ENCODE measurements at regions not wholly inside any gene's neighbourhood (a gene's known extent, or its start where the extent isn't known, plus 50 kb on each side); places are given as distances from the start of the nearest gene placed in this dataset.
"Not testable (repeated sequence)": the region's sequence is repeated elsewhere in the genome, so short reads cannot be mapped to it uniquely, and the experiment has no call there.

- intact Hi-C loops (cut with DNase I): no loop called here
- ATAC-seq: no peak
- no peak for TF ChIP-seq CTCF (IDR thresholded peaks at IDR 0.05)
- Histone ChIP-seq H3K9me3 (no peaks in the 10 kb centered on the region), H3K27ac (no peak overlapping the region), H3K4me3 (no peak overlapping the region), H3K36me3 (ENCODE audit: insufficient read depth in 1 of 2, low read depth in 1 of 2) (no peaks in the 10 kb centered on the region), H3K4me1 (no peaks in the 10 kb centered on the region), H3K27me3 (ENCODE audit: insufficient read depth in 3 of 3, low read length in 2 of 3) (no peaks in the 10 kb centered on the region)
- WGBS, 3 donors: 59 to 73% (median 66%) methylated on average over 3 of the region's 3 CpGs
- DNase-seq: no peak
These were observed 85.7 kb upstream of the SHISA3 start for GRCh38 chr4:42311591-42311990.

DNA sequence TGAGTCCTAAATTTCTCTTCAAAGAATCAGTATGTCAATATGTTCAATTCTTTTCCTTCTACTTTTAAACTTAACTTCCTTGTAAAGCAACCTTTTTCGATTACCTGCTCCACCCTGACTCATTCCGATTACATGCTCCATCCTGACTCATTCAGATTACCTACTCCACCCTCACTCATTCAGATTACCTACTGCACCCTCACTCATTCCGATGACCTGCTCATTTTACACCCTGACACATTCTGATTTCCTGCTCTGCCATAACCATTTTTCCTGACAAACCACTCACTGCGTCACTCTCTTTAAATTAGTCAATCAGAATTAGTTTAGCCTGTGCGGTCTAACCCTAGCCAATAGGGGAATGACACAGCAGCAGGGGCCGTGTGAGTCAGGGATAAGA, 83.9 kb upstream of the SHISA3 start:
- intact Hi-C loops (cut with DNase I); H3K4me1 ChIP-seq; H3K27me3 ChIP-seq (ENCODE audit: insufficient read depth in 3 of 3, low read length in 2 of 3); H3K4me3 ChIP-seq; H3K9me3 ChIP-seq; H3K36me3 ChIP-seq (ENCODE audit: insufficient read depth in 1 of 2, low read depth in 1 of 2); DNase-seq; H3K27ac ChIP-seq; ATAC-seq: not testable (repeated sequence)
- 85 to 89% (median 88%) methylated on average over 6 of the region's 6 CpGs for WGBS, 3 donors

DNA sequence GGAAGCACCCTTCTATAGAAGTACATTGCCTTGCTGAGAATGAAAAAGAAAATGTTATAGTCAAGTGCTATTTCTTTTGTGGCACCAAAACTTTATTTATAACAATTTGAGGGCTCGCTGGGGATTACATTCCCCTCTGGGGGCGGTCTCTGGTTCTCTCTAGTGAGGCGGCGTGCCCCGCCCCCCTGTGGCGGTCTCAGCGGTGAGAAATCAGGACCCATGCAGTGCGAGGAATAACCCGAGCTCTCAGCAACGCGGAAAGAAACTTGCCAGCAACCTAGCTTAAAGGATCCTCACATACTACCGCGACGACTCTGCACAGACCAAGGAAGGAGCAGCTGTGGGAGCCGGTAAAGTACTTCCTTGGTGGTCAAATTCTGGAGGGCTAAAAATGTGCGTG, 83.4 kb upstream of the SHISA3 start:
- intact Hi-C loops (cut with DNase I): no loop called here

GRCh38 chr4:42315231-42315630, 82.1 kb upstream of the SHISA3 start:
- H3K36me3 ChIP-seq (ENCODE audit: insufficient read depth in 1 of 2, low read depth in 1 of 2): no peaks in the 10 kb centered on the region
- WGBS, 3 donors: 89 to 93% (median 90%) methylated on average over 28 of the region's 28 CpGs
- H3K27ac ChIP-seq: no peak overlapping the region
- DNase-seq (no peak), ATAC-seq (no peak)
- intact Hi-C loops (cut with DNase I): no loop called here
- no peak for TF ChIP-seq CTCF (IDR thresholded peaks at IDR 0.05)
- H3K4me3 ChIP-seq: no peak overlapping the region
- no peaks in the 10 kb centered on the region for H3K9me3 ChIP-seq
- no peaks in the 10 kb centered on the region for H3K4me1 ChIP-seq
- no peaks in the 10 kb centered on the region for H3K27me3 ChIP-seq (ENCODE audit: insufficient read depth in 3 of 3, low read length in 2 of 3)

More for the DNA sequence above, 83.4 kb upstream of the SHISA3 start:
- ATAC-seq (no peak), DNase-seq (no peak)
- no peak overlapping the region for H3K4me3 ChIP-seq
- no peaks in the 10 kb centered on the region for H3K36me3 ChIP-seq (ENCODE audit: insufficient read depth in 1 of 2, low read depth in 1 of 2)
- WGBS, 3 donors: 88 to 93% (median 91%) methylated on average over 16 of the region's 16 CpGs
- no peaks in the 10 kb centered on the region for H3K9me3 ChIP-seq
- H3K27me3 ChIP-seq (ENCODE audit: insufficient read depth in 3 of 3, low read length in 2 of 3): no peaks in the 10 kb centered on the region
- no peak overlapping the region for H3K27ac ChIP-seq
- no peaks in the 10 kb centered on the region for H3K4me1 ChIP-seq
- no peak for TF ChIP-seq CTCF (IDR thresholded peaks at IDR 0.05)

- Histone ChIP-seq H3K4me3 (no peak overlapping the region), H3K36me3 (ENCODE audit: insufficient read depth in 1 of 2, low read depth in 1 of 2) (no peaks in the 10 kb centered on the region), H3K9me3 (no peaks in the 10 kb centered on the region), H3K4me1 (no peaks in the 10 kb centered on the region), H3K27ac (no peak overlapping the region), H3K27me3 (ENCODE audit: insufficient read depth in 3 of 3, low read length in 2 of 3) (no peaks in the 10 kb centered on the region)
- WGBS, 3 donors: 80 to 84% (median 83%) methylated on average over 10 of the region's 10 CpGs
- no peak for ATAC-seq
- DNase-seq: no peak
- intact Hi-C loops (cut with DNase I): no loop called here
- TF ChIP-seq CTCF (IDR thresholded peaks at IDR 0.05): no peak
These were observed 76.4 kb upstream of the SHISA3 start for GRCh38 chr4:42320822-42321388.

Data from psoas muscle (tissue), 7 donors.